ENCODE measurements at regions not wholly inside any gene's neighbourhood (a gene's known extent, or its start where the extent isn't known, plus 50 kb on each side); places are given as distances from the start of the nearest gene placed in this dataset.

GRCh38 chr14:66380143-66380542, 106.0 kb upstream of the CCDC196 start:
- no peak for DNase-seq

GRCh38 chr14:66381755-66382154, 104.4 kb upstream of the CCDC196 start:
- DNase-seq, result no peak

- DNase-seq, result no peak
These were observed 102.9 kb upstream of the CCDC196 start for GRCh38 chr14:66383257-66383656.

DNA sequence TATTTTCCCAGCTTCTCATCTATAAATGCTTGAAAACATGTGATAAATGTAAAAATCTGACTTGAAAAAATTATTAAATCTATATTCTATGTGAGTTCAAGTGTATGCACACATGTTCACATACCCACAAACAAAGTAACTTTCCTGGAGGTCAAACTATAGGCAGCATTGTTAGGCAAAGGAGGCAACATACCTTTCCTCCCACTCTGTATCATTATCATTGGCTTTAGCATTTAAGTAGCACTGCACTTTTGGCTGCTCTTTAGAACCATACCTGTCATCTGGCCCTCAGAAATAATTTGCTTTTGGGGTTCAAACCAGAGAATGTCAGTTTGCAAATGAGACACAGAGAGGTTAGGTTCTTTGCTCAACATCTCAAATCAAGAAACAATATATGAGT, 102.4 kb upstream of the CCDC196 start:
- no peak for DNase-seq

- DNase-seq, result no peak
These were observed 97.7 kb upstream of the CCDC196 start for GRCh38 chr14:66388516-66388915.

GRCh38 chr14:66389481-66389880, 96.7 kb upstream of the CCDC196 start:
- DNase-seq, result no peak

DNA sequence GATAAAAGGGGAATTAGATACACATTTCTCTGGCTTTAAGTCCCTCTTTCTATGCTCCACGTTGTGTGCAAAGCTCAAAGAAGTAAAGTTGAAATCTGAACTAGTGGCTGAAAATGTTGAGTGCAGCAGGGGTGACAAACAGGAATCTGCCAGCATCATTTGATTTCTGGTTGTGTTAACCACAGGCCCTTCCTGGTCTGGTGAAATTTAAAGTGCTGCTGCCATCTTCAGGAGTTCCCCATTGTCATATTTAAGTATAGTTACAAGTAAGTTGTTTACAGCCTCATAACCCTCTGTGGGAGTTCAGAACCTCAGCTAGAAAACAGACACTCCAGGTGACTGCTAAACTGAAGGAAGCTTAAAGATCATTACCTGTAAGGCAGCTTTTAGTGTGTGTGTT, 90.9 kb upstream of the CCDC196 start:
- no peak for DNase-seq

DNA sequence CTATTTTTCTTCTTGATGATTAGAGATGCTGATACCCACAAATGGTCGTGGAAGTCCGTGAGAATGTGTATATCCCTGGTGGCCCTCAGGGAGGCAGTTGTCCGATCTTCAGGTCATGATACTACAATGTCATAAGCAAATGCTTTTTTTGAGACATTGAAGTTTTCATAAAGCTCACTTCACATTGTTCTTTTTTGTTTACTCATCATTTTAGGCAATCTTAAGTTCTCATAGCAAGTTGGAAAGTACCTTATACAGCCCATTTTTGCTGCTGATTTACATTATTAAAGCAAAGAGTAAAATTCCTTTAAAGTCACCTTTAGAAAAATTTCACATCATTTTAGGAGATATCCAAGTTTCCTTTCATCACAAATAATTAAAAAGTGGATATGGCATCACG, 90.0 kb upstream of the CCDC196 start:
- DNase-seq, result no peak

- no peak for DNase-seq
These were observed 87.7 kb upstream of the CCDC196 start for GRCh38 chr14:66398437-66398836.

DNA sequence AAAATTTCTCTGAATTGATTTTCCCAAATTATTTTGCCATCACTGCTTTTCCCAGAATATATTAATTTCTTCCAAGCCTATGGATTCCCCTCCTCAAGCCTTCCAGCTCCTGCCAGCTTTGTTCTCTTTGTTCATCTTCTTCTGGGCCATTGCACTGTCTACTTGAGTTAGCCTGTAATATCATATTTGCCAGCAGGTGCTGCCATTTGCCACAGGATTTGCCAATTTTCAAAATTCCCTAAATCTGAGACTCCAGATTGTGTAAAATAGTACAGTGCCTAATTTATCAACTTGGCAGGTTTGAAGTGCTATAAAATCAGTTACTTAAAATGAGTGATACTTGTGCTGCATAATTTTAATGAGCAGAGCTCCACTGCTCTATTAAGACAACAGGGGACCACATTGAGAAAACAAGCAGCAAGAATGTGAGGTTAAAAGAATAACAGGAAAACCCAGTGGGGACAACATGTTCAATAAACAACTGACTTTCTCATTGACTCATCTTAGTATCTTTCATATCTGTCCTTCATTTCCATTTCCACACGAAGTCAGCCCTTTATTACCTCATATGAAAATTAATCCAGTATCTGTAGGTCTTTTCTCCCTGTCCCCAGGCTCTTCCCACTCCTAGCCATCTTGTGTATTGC, 84.6 kb upstream of the CCDC196 start:
- no peak for DNase-seq

GRCh38 chr14:66403183-66403582, 83.0 kb upstream of the CCDC196 start:
- DNase-seq, result no peak

GRCh38 chr14:66404051-66404545, 82.1 kb upstream of the CCDC196 start:
- no peak for DNase-seq

GRCh38 chr14:66405158-66405557, 81.0 kb upstream of the CCDC196 start:
- DNase-seq, result no peak

GRCh38 chr14:66413901-66414300, 72.3 kb upstream of the CCDC196 start:
- DNase-seq, result no peak

DNA sequence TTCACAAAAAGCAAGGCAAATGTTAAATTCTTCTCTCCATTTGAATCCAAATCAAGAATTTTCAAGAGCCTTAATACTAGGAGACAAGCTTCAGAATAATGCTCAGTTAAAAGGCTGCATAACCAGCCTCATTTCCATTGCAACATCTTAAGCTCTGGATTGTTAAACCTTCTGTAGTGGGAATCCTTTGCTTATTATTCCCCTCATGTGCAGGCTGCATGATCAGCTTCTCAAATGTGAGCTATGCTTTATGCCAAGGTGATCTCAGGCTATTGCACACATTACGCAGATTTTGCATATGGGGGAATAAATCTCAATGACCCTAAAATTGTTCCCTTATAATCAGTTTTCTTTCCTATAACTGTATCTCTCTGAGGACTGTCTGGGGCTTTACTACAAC, 71.7 kb upstream of the CCDC196 start:
- no peak for DNase-seq

- no peak for DNase-seq
These were observed 65.7 kb upstream of the CCDC196 start for GRCh38 chr14:66420251-66421006.

DNA sequence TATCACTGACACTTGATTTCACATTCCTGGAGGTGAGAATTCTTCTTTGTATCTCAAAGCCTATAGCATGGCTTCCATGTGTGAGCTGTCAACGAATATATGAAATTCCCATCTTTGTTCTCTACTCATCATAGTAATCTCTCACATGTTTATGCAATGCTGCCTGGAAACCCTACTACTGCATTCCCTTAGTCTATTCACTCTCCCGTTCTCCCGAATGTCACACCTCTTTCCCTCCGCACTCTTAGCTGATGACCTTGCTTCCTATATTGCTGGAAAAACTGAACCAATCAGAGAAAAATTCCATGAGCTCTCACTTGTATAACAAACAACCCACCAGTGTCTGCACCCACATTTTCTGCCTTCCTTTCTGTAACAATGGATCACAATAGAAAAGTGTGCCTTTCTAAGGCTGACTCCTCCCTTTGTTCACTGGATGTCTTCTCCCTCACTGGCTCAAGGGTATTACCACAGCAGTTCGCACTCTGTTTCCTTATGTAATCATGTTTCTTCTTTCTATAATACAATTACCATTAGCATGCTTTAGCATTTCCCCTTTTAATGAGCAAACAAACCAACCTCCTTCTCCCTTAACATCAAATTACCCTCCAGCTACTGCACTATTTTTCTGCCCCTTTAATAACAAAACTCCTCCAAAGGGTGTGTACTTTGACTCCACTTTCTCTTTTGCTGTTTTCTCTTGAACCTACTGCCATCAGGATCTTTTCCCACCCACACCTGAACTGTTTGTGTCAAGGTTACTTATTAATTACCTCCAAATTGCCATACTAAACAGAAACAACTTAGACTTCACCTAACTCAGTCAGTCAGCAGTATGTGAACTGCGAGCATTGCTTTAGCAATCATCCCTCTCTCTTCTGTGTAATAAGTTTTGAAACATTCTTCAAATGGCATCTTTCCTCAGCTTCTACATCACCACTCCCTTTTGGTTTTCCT, 63.9 kb upstream of the CCDC196 start:
- DNase-seq, result no peak

DNA sequence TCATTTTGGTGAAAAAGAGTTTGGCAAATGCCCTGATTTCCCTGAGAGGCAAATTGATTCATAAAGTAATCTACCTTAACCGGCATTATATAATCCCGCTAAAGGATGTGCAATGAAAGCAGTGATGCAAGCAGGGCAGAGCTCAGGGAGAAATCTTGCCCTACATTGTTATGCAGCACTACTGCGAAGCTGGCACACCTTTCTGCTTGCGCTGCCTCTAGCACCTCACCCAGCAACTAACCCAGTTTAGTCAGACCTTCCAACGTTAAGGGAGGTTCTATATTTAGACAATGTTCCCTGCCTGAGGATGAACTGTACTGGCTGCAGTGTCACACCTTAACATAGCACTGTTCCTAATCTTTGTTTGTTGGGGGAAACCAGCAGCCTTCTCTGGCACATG, 60.8 kb upstream of the CCDC196 start:
- no peak for DNase-seq

DNA sequence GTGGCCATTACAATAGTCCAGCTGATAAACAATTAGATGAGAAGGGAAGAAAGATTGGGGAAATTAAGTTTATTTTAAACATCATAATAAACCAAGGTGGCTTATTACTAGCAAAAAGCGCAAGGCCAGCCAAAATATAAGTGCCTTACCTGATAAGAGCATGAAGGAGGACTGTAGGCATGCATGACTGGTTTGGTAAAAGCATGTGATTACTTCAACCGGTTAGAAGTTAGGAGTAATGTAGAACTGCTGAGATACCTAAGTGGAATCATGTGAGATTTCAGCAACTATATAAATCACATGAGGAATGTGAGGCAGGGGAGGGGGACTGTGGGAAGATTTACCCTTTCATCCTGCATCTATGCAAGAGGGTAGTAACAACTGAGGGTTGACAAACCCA, 59.7 kb upstream of the CCDC196 start:
- no peak for DNase-seq

- no peak for DNase-seq
These were observed 53.8 kb upstream of the CCDC196 start for GRCh38 chr14:66432334-66432733.

DNA sequence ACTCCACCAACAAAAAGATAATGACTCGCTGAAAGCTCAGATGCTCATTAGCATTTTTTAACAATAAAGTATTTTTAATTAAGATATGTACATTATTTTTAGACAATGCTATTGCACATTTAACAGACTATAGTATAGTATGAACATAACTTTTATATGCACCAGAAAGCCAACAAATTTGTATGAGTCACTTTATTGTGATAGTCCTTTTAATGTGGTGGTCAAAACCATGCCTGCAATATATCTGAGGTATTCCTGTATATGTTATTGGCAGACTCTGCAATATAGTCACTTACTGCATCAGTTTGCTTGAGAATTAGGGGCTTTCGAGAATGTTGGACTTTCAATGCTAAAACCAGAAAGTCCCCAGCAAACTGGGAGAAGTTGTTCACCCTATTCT, 51.7 kb upstream of the CCDC196 start:
- DNase-seq, result no peak

DNA sequence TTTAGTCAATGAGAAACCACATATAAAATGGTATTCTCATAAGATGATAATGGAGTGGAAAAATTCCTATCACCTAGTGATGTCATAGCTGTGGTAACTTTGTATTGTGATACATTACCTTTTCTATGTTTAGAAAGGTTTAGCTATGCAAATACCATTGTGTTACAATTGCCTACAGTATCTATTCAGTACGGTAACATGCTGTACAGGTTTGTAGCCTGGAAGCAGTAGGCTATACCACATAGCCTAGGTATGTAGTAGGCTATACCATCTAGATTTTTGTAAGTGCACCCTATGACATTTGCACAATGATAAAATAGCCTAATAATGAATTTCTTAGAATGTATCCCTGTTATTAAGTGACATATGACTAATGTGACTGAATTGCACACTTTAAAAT, 50.5 kb upstream of the CCDC196 start:
- no peak for DNase-seq
